ENCODE measurements at regions not wholly inside any gene's neighbourhood (a gene's known extent, or its start where the extent isn't known, plus 50 kb on each side); places are given as distances from the start of the nearest gene placed in this dataset.

GRCh38 chr1:73034271-73034670, 751.9 kb upstream of the NEGR1 start:
- no peaks in the 10 kb centered on the region for H3K27me3 Mint-ChIP-seq
- H3K27ac Mint-ChIP-seq: no peak overlapping the region
- CTCF ChIA-PET: no interaction called here
- Histone ChIP-seq H3K4me1 (ENCODE audit: control insufficient read depth in 2 of 2, insufficient read depth in 2 of 2, low read length in 2 of 2) (no peaks in the 10 kb centered on the region), H3K79me2 (ENCODE audit: control insufficient read depth, insufficient read depth, low read length) (no peaks in the 10 kb centered on the region), H4K20me1 (ENCODE audit: control insufficient read depth, insufficient read depth, low read length, poor library complexity, severe bottlenecking) (no peaks in the 10 kb centered on the region), H3K9ac (ENCODE audit: low read length) (no peak overlapping the region), H3K27ac (ENCODE audit: low read length in 2 of 2) (no peak overlapping the region), H3K4me3 (ENCODE audit: control extremely low read depth in 1 of 5, extremely low read depth in 1 of 5, insufficient read depth in 1 of 5, low read depth in 2 of 5, low read length in 4 of 5) (no peak overlapping the region), H3K4me2 (replicated peaks; ENCODE audit: low read depth, low read length, poor library complexity, severe bottlenecking) (no peak overlapping the region), H3K9me3 (ENCODE audit: control extremely low read depth in 1 of 3, control insufficient read depth in 2 of 3, insufficient read depth in 1 of 3, low read length in 2 of 3) (no peaks in the 10 kb centered on the region), H2AFZ (ENCODE audit: insufficient read depth, low read depth, low read length, poor library complexity, severe bottlenecking) (no peak overlapping the region), H3K36me3 (replicated peaks in 1 of 2; ENCODE audit: control extremely low read depth in 1 of 2, control insufficient read depth in 1 of 2, extremely low read depth in 1 of 2, insufficient read depth in 2 of 2, low read length in 1 of 2) (no peaks in the 10 kb centered on the region), H3K27me3 (replicated peaks in 1 of 4; ENCODE audit: control extremely low read depth in 1 of 4, control insufficient read depth in 3 of 4, insufficient read depth in 4 of 4, low read length in 3 of 4) (no peaks in the 10 kb centered on the region)
- no peak overlapping the region for H3K4me3 Mint-ChIP-seq
- DNase-seq (no peak), ATAC-seq (ENCODE audit: low read depth) (no peak)
- TF ChIP-seq EZH2 (IDR thresholded peaks at IDR 0.05; ENCODE audit: borderline replicate concordance, insufficient read depth, low read depth, low read length, poor library complexity, severe bottlenecking) (no peak), CTCF (IDR thresholded peaks at IDR 0.05) (no peak)
- intact Hi-C loops (cut with micrococcal nuclease): no loop called here
- no CpG with 5 or more reads among the region's 4 CpGs for WGBS (ENCODE audit: insufficient coverage)
- POLR2A ChIA-PET: no interaction called here
- H3K9me3 Mint-ChIP-seq (ENCODE audit: insufficient read depth): no peaks in the 10 kb centered on the region
- H3K4me1 Mint-ChIP-seq: no peaks in the 10 kb centered on the region

- no peak for TF ChIP-seq EZH2 (IDR thresholded peaks at IDR 0.05; ENCODE audit: borderline replicate concordance, insufficient read depth, low read depth, low read length, poor library complexity, severe bottlenecking)
- TF ChIP-seq CTCF (IDR thresholded peaks at IDR 0.05): no peak
- Mint-ChIP-seq H3K9me3 (ENCODE audit: insufficient read depth) (no peaks in the 10 kb centered on the region), H3K4me3 (no peak overlapping the region), H3K4me1 (no peaks in the 10 kb centered on the region), H3K27ac (no peak overlapping the region), H3K27me3 (no peaks in the 10 kb centered on the region)
- Histone ChIP-seq H3K27ac (ENCODE audit: low read length in 2 of 2) (no peak overlapping the region), H3K4me1 (ENCODE audit: control insufficient read depth in 2 of 2, insufficient read depth in 2 of 2, low read length in 2 of 2) (no peaks in the 10 kb centered on the region), H3K4me3 (ENCODE audit: control extremely low read depth in 1 of 5, extremely low read depth in 1 of 5, insufficient read depth in 1 of 5, low read depth in 2 of 5, low read length in 4 of 5) (no peak overlapping the region), H3K36me3 (replicated peaks in 1 of 2; ENCODE audit: control extremely low read depth in 1 of 2, control insufficient read depth in 1 of 2, extremely low read depth in 1 of 2, insufficient read depth in 2 of 2, low read length in 1 of 2) (no peaks in the 10 kb centered on the region), H3K27me3 (replicated peaks in 1 of 4; ENCODE audit: control extremely low read depth in 1 of 4, control insufficient read depth in 3 of 4, insufficient read depth in 4 of 4, low read length in 3 of 4) (no peaks in the 10 kb centered on the region), H3K79me2 (ENCODE audit: control insufficient read depth, insufficient read depth, low read length) (no peaks in the 10 kb centered on the region), H3K9me3 (ENCODE audit: control extremely low read depth in 1 of 3, control insufficient read depth in 2 of 3, insufficient read depth in 1 of 3, low read length in 2 of 3) (no peaks in the 10 kb centered on the region), H4K20me1 (ENCODE audit: control insufficient read depth, insufficient read depth, low read length, poor library complexity, severe bottlenecking) (no peaks in the 10 kb centered on the region), H3K4me2 (replicated peaks; ENCODE audit: low read depth, low read length, poor library complexity, severe bottlenecking) (no peak overlapping the region), H3K9ac (ENCODE audit: low read length) (no peak overlapping the region), H2AFZ (ENCODE audit: insufficient read depth, low read depth, low read length, poor library complexity, severe bottlenecking) (no peak overlapping the region)
- CTCF ChIA-PET: no interaction called here
- no peak for ATAC-seq (ENCODE audit: low read depth)
- 80% methylated on average over 2 of the region's 3 CpGs for WGBS (ENCODE audit: insufficient coverage)
- POLR2A ChIA-PET: no interaction called here
- intact Hi-C loops (cut with micrococcal nuclease): no loop called here
- DNase-seq: no peak
These were observed 751.3 kb upstream of the NEGR1 start for GRCh38 chr1:73033640-73034039.

Data from B cell (primary cell).